HG02973 (cell line): ENCODE measurements at regions not wholly inside any gene's neighbourhood (a gene's known extent, or its start where the extent isn't known, plus 50 kb on each side); places are given as distances from the start of the nearest gene placed in this dataset.
"Not testable (repeated sequence)": the region's sequence is repeated elsewhere in the genome, so short reads cannot be mapped to it uniquely, and the experiment has no call there.

ENCODE experiments used
- ATAC-seq: cut with Tn5 transposase; IDR thresholded peaks from one replicate; pipeline ENCODE4 v1.9.1; 2021; ENCODE audit warnings: moderate library complexity; ENCODE audit not compliant: unreplicated experiment

DNA sequence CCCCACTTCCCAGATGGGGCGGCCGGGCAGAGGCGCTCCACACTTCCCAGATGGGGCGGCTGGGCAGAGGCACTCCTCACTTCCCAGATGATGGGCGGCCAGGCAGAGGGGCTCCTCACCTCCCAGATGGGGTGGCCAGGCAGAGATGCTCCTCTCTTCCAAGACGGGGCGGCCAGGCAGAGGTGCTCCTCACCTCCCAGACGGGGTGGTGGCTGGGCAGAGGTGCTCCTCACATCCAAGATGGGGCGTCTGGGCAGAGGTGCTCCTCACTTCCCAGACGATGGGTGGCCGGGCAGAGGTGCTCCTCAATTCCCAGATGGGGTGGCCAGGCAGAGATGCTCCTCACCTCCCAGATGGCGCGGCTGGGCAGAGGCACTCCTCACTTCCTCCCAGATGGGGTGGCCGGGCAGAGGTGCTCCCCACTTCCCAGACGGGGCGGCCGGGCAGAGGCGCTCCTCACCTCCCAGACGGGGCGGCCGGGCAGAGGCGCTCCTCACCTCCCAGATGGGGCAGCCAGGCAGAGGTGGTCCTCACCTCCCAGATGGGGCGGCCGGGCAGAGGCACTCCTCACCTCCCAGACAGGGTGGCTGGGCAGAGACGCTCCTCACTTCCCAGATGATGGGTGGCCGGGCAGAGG is 275.2 kb downstream of the LIPI start:
- not testable (repeated sequence) for ATAC-seq

DNA sequence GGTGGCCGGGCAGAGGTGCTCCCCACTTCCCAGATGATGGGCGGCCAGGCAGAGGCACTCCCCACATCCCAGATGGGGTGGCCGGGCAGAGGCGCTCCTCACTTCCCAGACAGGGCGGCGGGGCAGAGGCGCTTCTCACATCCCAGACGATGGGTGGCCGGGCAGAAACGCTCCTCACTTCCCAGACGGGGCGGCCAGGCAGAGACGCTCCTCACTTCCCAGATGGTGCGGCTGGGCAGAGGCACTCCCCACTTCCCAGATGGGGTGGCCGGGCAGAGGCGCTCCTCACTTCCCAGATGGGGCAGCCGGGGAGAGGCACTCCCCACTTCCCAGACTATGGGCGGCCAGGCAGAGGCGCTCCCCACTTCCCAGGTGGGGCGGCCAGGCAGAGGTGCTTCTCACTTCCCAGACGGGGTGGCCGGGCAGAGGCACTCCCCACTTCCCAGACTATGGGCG is 275.8 kb downstream of the LIPI start:
- not testable (repeated sequence) for ATAC-seq

DNA sequence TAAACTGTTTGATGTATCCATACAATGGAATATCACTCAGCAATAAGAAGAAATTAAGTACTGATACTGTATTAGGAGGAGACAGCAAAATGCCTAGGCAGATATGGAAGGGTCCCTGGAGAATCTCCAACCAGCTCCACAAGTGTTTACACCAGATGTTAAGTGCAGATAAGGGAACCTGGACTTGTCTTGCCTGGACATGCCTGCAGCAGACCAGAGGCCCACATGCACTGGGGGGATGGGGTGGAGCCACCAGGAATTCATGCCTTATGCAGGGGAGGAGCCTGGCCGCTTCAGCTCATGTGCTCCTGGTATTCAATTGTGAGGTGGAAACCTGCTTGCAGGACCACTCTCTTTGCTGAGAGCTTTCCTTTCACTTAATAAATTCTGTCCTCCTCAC is 287.6 kb downstream of the LIPI start:
- not testable (repeated sequence) for ATAC-seq

- ATAC-seq = not testable (repeated sequence)
Measured at GRCh38 chr21:13921455-13921854, 289.3 kb downstream of the LIPI start.

DNA sequence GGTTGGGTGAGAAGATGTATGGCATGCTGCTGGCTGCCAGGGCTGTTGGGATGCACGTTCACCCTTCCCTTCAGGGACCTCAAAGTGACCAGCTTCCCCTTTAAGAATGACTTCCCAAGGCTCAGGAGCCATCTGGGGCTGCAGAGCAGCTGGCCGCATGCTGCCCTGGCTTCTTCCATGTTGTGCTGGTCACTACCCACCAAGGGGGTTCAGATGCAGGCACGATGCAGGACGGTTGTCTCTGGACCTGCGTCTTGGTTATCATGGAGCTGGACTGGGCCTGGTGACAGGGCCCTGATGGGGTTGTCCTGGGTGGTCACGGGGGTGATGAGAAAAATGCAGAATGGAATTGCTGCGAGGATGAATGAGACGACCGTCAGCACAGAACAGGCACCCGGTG is 297.8 kb downstream of the POTED start:
- not testable (repeated sequence) for ATAC-seq

DNA sequence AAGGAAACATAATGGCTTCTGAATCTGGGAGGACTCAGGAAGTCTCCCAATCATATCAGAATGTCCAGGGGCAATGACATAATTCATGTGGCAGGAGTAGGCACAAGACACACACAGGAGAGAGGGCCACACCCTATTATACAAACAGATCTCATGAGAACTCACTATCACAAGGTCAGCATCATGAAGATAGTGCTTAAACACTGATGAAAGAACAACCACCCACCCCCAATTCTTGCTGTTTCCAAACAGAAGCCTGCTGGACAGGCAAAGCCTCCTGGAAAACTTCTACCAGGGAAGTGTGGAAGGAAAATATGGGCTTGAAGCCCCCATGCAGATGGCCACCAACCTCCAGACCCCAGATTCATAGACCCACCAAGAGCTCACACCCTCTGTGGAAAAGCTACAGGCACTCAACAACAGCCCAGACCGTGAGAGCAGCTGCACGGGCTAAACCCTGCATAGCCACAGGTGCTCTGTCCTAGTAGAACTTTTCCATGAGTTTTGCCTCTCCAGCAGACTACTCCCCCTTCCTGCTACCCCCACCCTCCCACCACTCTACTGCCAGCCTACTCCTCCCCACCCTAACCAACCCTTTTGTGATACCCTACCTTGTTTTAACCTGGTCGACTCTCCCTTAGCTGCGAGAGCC is 287.1 kb downstream of the POTED start:
- ATAC-seq = not testable (repeated sequence)

GRCh38 chr21:13893617-13894016 is 284.0 kb downstream of the POTED start:
- not testable (repeated sequence) for ATAC-seq

DNA sequence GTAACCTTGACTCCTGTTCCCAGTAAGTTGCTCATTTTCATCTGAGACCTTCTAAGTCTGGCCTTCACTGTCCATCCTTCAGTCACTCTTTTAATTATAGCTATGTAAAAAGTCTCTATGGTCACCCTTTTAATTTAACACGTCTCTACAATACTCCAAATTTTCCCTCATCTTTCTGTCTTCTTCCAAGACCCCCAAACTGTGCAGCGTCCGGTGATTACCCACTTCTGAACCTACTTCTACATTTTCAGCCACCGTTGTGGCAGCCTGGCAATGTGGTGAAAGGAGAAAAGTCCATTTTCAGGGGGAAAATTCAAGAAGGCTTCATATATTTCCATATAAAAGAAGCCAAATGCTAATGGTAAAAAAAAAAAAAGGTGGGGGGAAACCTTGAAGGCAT is 283.4 kb downstream of the POTED start:
- not testable (repeated sequence) for ATAC-seq

- not testable (repeated sequence) for ATAC-seq
Measured at GRCh38 chr21:13892146-13892751, 282.7 kb downstream of the POTED start.

GRCh38 chr21:13889176-13889575 is 279.6 kb downstream of the POTED start:
- not testable (repeated sequence) for ATAC-seq

- not testable (repeated sequence) for ATAC-seq
Measured at GRCh38 chr21:13883641-13884395, 274.2 kb downstream of the POTED start.

GRCh38 chr21:13877503-13877902 is 267.9 kb downstream of the POTED start:
- not testable (repeated sequence) for ATAC-seq

DNA sequence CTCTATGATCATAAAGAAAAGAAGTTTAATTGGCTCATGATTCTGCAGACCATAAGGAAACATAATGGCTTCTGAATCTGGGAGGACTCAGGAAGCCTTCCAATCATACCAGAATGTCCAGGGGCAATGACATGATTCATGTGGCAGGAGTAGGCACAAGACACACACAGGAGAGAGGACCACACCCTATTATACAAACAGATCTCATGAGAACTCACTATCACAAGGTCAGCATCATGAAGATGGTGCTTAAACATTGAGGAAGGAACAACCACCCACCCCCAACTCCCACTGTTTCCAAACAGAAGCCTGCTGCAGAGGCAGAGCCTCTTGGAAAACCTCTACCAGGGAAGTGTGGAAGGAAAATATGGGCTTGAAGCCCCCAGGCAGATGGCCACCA is 267.4 kb downstream of the POTED start:
- not testable (repeated sequence) for ATAC-seq

- ATAC-seq = not testable (repeated sequence)
Measured at GRCh38 chr21:13874001-13874400, 264.4 kb downstream of the POTED start.

- ATAC-seq = no peak
Measured at GRCh38 chr21:13854638-13855037, 245.1 kb downstream of the POTED start.

GRCh38 chr21:13850808-13851207 is 241.2 kb downstream of the POTED start:
- ATAC-seq = not testable (repeated sequence)

GRCh38 chr21:13849489-13849888 is 239.9 kb downstream of the POTED start:
- not testable (repeated sequence) for ATAC-seq

DNA sequence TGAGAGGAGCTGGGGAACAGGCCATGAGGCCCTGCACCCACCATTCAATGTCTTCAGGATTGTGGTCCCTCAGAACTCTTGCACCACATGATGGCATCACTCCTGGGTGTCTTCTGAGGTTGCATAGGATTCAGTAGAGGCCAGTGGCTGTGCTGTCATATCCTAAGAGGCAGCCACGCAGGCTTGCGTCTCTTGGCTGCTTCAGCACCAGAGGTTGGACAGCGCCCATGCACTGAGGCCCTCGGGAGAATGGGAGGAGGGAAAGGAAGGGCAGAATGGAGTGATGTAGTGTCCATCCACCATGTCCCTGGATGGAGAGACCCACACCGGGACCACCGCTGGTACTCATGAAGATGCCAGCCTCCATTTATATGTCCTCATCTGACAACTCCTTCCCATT is 237.1 kb downstream of the POTED start:
- not testable (repeated sequence) for ATAC-seq

- ATAC-seq = not testable (repeated sequence)
Measured at GRCh38 chr21:13844574-13844973, 235.0 kb downstream of the POTED start.

DNA sequence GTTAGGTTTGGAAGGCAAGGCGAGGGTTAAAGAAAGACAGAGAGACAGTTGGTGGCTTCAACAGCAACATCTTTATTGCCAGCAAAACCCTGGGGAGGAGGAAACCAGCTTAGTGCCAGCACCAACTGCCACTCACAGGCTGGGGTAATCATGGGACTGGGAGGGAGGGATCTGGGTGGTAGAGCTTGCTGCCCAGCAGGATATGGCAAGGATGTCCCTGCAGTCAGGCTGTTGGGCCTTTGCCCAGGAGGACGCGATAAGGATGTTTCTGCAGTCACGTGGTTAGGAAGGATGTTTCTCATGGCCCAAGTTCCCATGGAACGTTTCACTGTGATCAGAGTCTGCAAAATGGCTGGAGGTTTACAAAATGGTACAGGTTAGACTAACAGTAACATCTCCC is 233.5 kb downstream of the POTED start:
- ATAC-seq = not testable (repeated sequence)

- not testable (repeated sequence) for ATAC-seq
Measured at GRCh38 chr21:13827666-13828065, 218.1 kb downstream of the POTED start.
